ENCODE measurements at regions not wholly inside any gene's neighbourhood (a gene's known extent, or its start where the extent isn't known, plus 50 kb on each side); places are given as distances from the start of the nearest gene placed in this dataset.

- ChIA-PET POLR2A (no interaction called here), CTCF (no interaction called here)
- H3K4me3 Mint-ChIP-seq = no peak overlapping the region
- H3K27me3 Mint-ChIP-seq = no peaks in the 10 kb centered on the region
- H3K9me3 Mint-ChIP-seq = no peaks in the 10 kb centered on the region
- H3K27ac Mint-ChIP-seq = no peak overlapping the region
- H3K4me1 Mint-ChIP-seq (ENCODE audit: low read depth) = no peaks in the 10 kb centered on the region
- intact Hi-C loops (cut with micrococcal nuclease) = no loop called here
- DNase-seq = no peak
- H3K36me3 Mint-ChIP-seq = no peaks in the 10 kb centered on the region
Measured at GRCh38 chr12:88658009-88658408, 77.7 kb upstream of the KITLG start.

- intact Hi-C loops (cut with micrococcal nuclease) = no loop called here
- H3K9me3 Mint-ChIP-seq = no peaks in the 10 kb centered on the region
- no peaks in the 10 kb centered on the region for H3K36me3 Mint-ChIP-seq
- CTCF ChIA-PET = no interaction called here
- no peaks in the 10 kb centered on the region for H3K27me3 Mint-ChIP-seq
- DNase-seq = no peak
- H3K4me3 Mint-ChIP-seq = no peak overlapping the region
- no peaks in the 10 kb centered on the region for H3K4me1 Mint-ChIP-seq (ENCODE audit: low read depth)
- H3K27ac Mint-ChIP-seq = no peak overlapping the region
- POLR2A ChIA-PET = no interaction called here
Measured at GRCh38 chr12:88650715-88651114, 70.4 kb upstream of the KITLG start.

GRCh38 chr12:88648625-88649024, 68.4 kb upstream of the KITLG start:
- no peak for DNase-seq
- Mint-ChIP-seq H3K4me3 (no peak overlapping the region), H3K27me3 (no peaks in the 10 kb centered on the region), H3K4me1 (ENCODE audit: low read depth) (no peaks in the 10 kb centered on the region), H3K27ac (no peak overlapping the region), H3K36me3 (no peaks in the 10 kb centered on the region), H3K9me3 (no peaks in the 10 kb centered on the region)
- intact Hi-C loops (cut with micrococcal nuclease) = no loop called here
- POLR2A ChIA-PET = no interaction called here
- CTCF ChIA-PET = no interaction called here

GRCh38 chr12:88646824-88647223, 66.6 kb upstream of the KITLG start:
- no peak for DNase-seq
- Mint-ChIP-seq H3K9me3 (no peaks in the 10 kb centered on the region), H3K36me3 (no peaks in the 10 kb centered on the region), H3K27me3 (no peaks in the 10 kb centered on the region), H3K4me3 (no peak overlapping the region), H3K27ac (no peak overlapping the region), H3K4me1 (ENCODE audit: low read depth) (no peaks in the 10 kb centered on the region)
- POLR2A ChIA-PET = no interaction called here
- CTCF ChIA-PET = no interaction called here
- intact Hi-C loops (cut with micrococcal nuclease) = no loop called here

- Mint-ChIP-seq H3K27me3 (no peaks in the 10 kb centered on the region), H3K27ac (no peak overlapping the region), H3K36me3 (no peaks in the 10 kb centered on the region), H3K4me1 (ENCODE audit: low read depth) (no peaks in the 10 kb centered on the region), H3K4me3 (no peak overlapping the region), H3K9me3 (no peaks in the 10 kb centered on the region)
- POLR2A ChIA-PET = no interaction called here
- intact Hi-C loops (cut with micrococcal nuclease) = no loop called here
- CTCF ChIA-PET = no interaction called here
- no peak for DNase-seq
Measured at GRCh38 chr12:88645816-88646215, 65.5 kb upstream of the KITLG start.

- no peak for DNase-seq
- Mint-ChIP-seq H3K4me3 (no peak overlapping the region), H3K36me3 (no peaks in the 10 kb centered on the region), H3K27ac (no peak overlapping the region), H3K9me3 (no peaks in the 10 kb centered on the region), H3K4me1 (ENCODE audit: low read depth) (no peaks in the 10 kb centered on the region), H3K27me3 (no peaks in the 10 kb centered on the region)
- intact Hi-C loops (cut with micrococcal nuclease) = no loop called here
- CTCF ChIA-PET = no interaction called here
- POLR2A ChIA-PET = no interaction called here
Measured at GRCh38 chr12:88644946-88645702, 64.9 kb upstream of the KITLG start.

GRCh38 chr12:88643685-88644084, 63.4 kb upstream of the KITLG start:
- H3K4me3 Mint-ChIP-seq = no peak overlapping the region
- no peaks in the 10 kb centered on the region for H3K4me1 Mint-ChIP-seq (ENCODE audit: low read depth)
- no peaks in the 10 kb centered on the region for H3K9me3 Mint-ChIP-seq
- intact Hi-C loops (cut with micrococcal nuclease) = no loop called here
- POLR2A ChIA-PET = no interaction called here
- no peak overlapping the region for H3K27ac Mint-ChIP-seq
- H3K27me3 Mint-ChIP-seq = no peaks in the 10 kb centered on the region
- CTCF ChIA-PET = no interaction called here
- DNase-seq = no peak
- H3K36me3 Mint-ChIP-seq = no peaks in the 10 kb centered on the region

- no peaks in the 10 kb centered on the region for H3K27me3 Mint-ChIP-seq
Measured at GRCh38 chr12:88642675-88643431, 62.6 kb upstream of the KITLG start.

GRCh38 chr12:88638966-88639760, 58.9 kb upstream of the KITLG start:
- ChIA-PET POLR2A (no interaction called here), CTCF (no interaction called here)
- no peak overlapping the region for H3K4me3 Mint-ChIP-seq
- H3K27me3 Mint-ChIP-seq = no peaks in the 10 kb centered on the region
- no peaks in the 10 kb centered on the region for H3K4me1 Mint-ChIP-seq (ENCODE audit: low read depth)
- intact Hi-C loops (cut with micrococcal nuclease) = no loop called here
- no peaks in the 10 kb centered on the region for H3K9me3 Mint-ChIP-seq
- H3K36me3 Mint-ChIP-seq = no peaks in the 10 kb centered on the region
- H3K27ac Mint-ChIP-seq = no peak overlapping the region
- no peak for DNase-seq

More at GRCh38 chr12:88642675-88643431, 62.6 kb upstream of the KITLG start:
- H3K27ac Mint-ChIP-seq = no peak overlapping the region
- POLR2A ChIA-PET = no interaction called here
- CTCF ChIA-PET = no interaction called here
- no peaks in the 10 kb centered on the region for H3K36me3 Mint-ChIP-seq
- H3K9me3 Mint-ChIP-seq = no peaks in the 10 kb centered on the region
- intact Hi-C loops (cut with micrococcal nuclease) = no loop called here
- no peak for DNase-seq
- no peak overlapping the region for H3K4me3 Mint-ChIP-seq
- H3K4me1 Mint-ChIP-seq (ENCODE audit: low read depth) = no peaks in the 10 kb centered on the region

- ChIA-PET POLR2A (no interaction called here), CTCF (no interaction called here)
- H3K4me1 Mint-ChIP-seq (ENCODE audit: low read depth) = no peaks in the 10 kb centered on the region
- no peaks in the 10 kb centered on the region for H3K9me3 Mint-ChIP-seq
- H3K27me3 Mint-ChIP-seq = no peaks in the 10 kb centered on the region
- H3K4me3 Mint-ChIP-seq = no peak overlapping the region
- no peak for DNase-seq
- no peaks in the 10 kb centered on the region for H3K36me3 Mint-ChIP-seq
- intact Hi-C loops (cut with micrococcal nuclease) = no loop called here
- H3K27ac Mint-ChIP-seq = no peak overlapping the region
Measured at GRCh38 chr12:88638388-88638787, 58.1 kb upstream of the KITLG start.

GRCh38 chr12:88634008-88634407, 53.7 kb upstream of the KITLG start:
- Mint-ChIP-seq H3K27me3 (no peaks in the 10 kb centered on the region), H3K9me3 (no peaks in the 10 kb centered on the region), H3K36me3 (no peaks in the 10 kb centered on the region), H3K27ac (no peak overlapping the region), H3K4me1 (ENCODE audit: low read depth) (no peaks in the 10 kb centered on the region), H3K4me3 (no peak overlapping the region)
- CTCF ChIA-PET = interaction anchor here (1.0 kb wide), 1 partner anchor 19 kb away, joined by 3 read pairs; no protein-coding TSS in a partner anchor
- POLR2A ChIA-PET = no interaction called here
- DNase-seq = no peak
- intact Hi-C loops (cut with micrococcal nuclease) = no loop called here

GRCh38 chr12:88633312-88633711, 53.0 kb upstream of the KITLG start:
- no peaks in the 10 kb centered on the region for H3K36me3 Mint-ChIP-seq
- ChIA-PET CTCF (no interaction called here), POLR2A (no interaction called here)
- no peaks in the 10 kb centered on the region for H3K9me3 Mint-ChIP-seq
- no peaks in the 10 kb centered on the region for H3K4me1 Mint-ChIP-seq (ENCODE audit: low read depth)
- no peak overlapping the region for H3K27ac Mint-ChIP-seq
- no peak overlapping the region for H3K4me3 Mint-ChIP-seq
- no peak for DNase-seq
- H3K27me3 Mint-ChIP-seq = no peaks in the 10 kb centered on the region
- intact Hi-C loops (cut with micrococcal nuclease) = no loop called here
